Coronary artery (tissue), 2 donors: ENCODE measurements at regions not wholly inside any gene's neighbourhood (a gene's known extent, or its start where the extent isn't known, plus 50 kb on each side); places are given as distances from the start of the nearest gene placed in this dataset.

Source experiments
- DNase-seq: peaks from one replicate; pipeline ENCODE4 v3.0.0-alpha.2; 2017; ENCODE audit warnings: low spot score
- H3K27ac ChIP-seq, 2 donors: fragments of 200-600 bp; sonication (generic); one replicate each; pipeline ENCODE4 v1.5.1; 2016 to 2019
- H3K4me3 ChIP-seq: fragments of 200-600 bp; sonication (generic); 2 replicates; pipeline ENCODE4 v1.5.1; 2016; ENCODE audit warnings: mild to moderate bottlenecking, moderate library complexity
- TF ChIP-seq, protein P1 (sequence below): fragments of 200-600 bp; sonication (generic); IDR thresholded peaks from one replicate; pipeline ENCODE4 v1.5.1; 2019; ENCODE audit warnings: antibody characterized with exemption

DNA sequence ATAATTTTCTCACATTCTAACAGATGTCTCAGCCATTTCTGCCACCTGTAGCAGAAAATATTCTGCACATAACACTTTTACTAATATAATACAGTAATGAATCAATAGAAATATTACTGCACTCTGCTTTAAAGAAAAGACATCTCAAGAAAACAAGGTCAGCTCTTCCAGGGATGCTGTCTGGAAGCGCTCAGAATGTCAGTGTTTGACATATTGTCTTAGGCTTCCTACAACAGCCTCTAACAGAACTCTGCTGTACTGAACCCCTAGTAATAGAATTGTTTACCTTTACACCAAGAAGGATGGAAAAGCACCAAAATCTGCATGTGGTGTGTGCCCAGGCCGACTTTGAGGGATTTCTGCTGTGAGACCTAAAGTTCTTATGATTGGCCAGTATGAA is 61.9 kb upstream of the FSTL1 start:
- Histone ChIP-seq H3K27ac (no peak overlapping the region), H3K4me3 (no peak overlapping the region)
- no peak for DNase-seq
- TF ChIP-seq, protein P1, sequence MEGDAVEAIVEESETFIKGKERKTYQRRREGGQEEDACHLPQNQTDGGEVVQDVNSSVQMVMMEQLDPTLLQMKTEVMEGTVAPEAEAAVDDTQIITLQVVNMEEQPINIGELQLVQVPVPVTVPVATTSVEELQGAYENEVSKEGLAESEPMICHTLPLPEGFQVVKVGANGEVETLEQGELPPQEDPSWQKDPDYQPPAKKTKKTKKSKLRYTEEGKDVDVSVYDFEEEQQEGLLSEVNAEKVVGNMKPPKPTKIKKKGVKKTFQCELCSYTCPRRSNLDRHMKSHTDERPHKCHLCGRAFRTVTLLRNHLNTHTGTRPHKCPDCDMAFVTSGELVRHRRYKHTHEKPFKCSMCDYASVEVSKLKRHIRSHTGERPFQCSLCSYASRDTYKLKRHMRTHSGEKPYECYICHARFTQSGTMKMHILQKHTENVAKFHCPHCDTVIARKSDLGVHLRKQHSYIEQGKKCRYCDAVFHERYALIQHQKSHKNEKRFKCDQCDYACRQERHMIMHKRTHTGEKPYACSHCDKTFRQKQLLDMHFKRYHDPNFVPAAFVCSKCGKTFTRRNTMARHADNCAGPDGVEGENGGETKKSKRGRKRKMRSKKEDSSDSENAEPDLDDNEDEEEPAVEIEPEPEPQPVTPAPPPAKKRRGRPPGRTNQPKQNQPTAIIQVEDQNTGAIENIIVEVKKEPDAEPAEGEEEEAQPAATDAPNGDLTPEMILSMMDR = no peak

- DNase-seq = no peak
Observed at GRCh38 chr3:120506828-120507774, 56.3 kb upstream of the FSTL1 start.

DNA sequence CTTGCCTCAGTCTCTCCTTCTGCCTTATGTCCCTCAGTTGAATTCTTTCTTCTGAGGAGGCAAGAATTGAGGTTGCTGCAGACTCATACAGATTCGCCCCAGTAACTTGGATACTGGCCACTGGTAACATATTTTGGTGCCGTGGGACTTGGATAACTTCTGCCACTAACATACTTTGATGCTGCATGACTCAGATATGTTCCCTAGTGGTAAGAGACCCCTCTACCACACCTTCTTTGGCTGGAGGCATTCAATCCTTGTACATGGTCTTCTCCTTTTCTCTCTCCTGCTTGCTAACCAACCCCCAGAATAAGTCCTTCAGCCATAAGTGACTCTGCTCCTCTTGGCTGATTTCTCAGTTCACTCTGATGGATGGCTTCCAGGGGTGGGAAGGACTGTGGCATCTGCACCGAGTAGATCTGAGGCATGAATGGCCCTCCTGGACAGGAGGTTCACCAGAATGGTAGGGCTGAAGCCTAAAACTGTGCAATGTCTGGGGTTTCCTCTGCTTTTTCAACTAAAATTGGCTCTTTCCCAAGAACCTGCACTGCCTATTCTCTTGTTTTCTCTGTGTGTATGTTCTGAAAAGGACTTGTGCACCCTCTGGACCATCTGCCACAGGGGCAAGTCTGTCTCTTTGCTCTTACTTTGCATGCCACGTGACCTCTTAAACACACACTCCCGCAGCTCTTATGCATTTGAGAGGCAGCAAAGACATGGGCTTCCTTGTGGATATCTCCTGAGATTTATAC is 55.5 kb upstream of the FSTL1 start:
- no peak for DNase-seq
- Histone ChIP-seq H3K4me3 (peak overlapping the region; percentile 13), H3K27ac (peak overlapping the region in 1 of 2 donors; percentile 62)
- TF ChIP-seq, protein P1 = no peak

More at GRCh38 chr3:120506828-120507774, 56.3 kb upstream of the FSTL1 start:
- TF ChIP-seq, protein P1 = peak; percentile 41
- Histone ChIP-seq H3K27ac (peak overlapping the region in 1 of 2 donors; percentile 62), H3K4me3 (peak overlapping the region; percentile 29)

DNA sequence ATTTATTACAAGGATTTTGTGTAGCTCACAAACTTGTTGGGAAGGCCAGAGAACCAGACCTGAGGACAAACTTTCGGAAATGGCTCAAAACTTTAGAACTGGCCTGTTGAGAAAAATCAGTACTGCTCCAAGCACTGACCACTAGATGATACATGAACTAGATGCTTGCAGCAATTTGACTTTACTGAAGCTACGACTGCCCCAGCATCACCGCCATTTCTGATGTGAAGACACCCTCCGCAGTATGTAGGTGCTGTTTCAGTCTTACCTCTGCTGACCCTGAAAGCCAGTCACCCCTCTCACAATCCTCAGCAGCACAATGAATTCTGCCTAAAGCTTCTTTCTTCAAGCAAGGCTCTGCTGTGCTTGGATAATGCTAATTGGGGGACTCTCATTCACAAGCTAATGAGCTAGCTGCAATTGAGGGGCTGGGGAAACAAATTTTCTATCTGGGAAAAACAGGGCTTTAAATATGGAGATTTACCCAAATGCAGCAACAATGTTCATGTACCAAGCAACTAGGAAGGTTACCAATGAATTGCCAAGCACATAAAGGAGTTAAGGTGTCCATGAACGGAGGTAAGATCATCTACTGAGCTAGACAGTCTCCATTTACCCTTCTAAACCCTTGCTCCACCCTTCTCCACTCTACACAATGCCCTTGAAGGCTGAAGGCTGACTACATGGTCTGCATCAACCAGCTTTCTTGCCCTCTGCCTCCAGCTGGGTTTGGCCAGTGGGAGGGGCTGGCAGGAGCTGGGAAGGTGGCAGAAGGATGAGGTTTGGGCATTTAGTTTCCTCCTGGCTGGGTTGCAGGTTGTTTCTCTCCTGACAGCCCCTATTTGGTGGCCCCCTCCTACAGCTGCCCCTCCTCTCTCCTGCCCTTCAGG is 53.2 kb upstream of the FSTL1 start:
- no peak overlapping the region for H3K27ac ChIP-seq
- DNase-seq = no peak

DNA sequence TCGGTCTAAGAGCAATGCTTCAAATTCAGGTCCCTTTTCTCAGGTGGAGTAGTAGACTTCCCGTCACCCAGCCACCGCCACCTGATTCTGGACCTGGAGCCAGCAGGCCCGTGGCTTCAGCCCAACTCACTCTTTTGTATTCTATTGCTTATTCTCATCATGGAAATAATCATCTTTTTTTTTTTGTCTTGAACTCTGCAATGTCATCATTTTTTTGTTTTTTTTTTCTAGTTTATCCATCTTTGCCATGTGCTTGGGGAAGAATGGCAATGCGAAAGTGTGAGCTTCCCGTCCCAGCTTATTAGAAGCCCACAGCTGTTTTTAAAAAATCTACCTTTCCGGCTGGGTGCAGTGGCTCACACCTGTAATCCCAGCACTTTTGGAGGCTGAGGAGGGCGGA is 51.3 kb upstream of the FSTL1 start:
- DNase-seq = no peak
- no peak overlapping the region for H3K27ac ChIP-seq
- TF ChIP-seq, protein P1 = no peak
- H3K4me3 ChIP-seq = no peak overlapping the region

More for the DNA sequence above, 53.2 kb upstream of the FSTL1 start:
- no peak overlapping the region for H3K4me3 ChIP-seq
- TF ChIP-seq, protein P1 = no peak
